Suprapubic skin (tissue), 4 donors: ENCODE measurements at regions not wholly inside any gene's neighbourhood (a gene's known extent, or its start where the extent isn't known, plus 50 kb on each side); places are given as distances from the start of the nearest gene placed in this dataset.

Source experiments
- DNase-seq, 2 donors: peaks; one replicate each; pipeline ENCODE4 v3.0.0-alpha.2; 2019; ENCODE audit warnings: low spot score in 2 of 2
- H3K27ac ChIP-seq: fragments of 200-600 bp; sonication (generic); one replicate; pipeline ENCODE4 v1.5.1; 2019
- H3K27me3 ChIP-seq: fragments of 200-600 bp; sonication (generic); one replicate; pipeline ENCODE4 v1.5.1; 2019
- H3K36me3 ChIP-seq: fragments of 200-600 bp; sonication (generic); one replicate; pipeline ENCODE4 v1.5.1; 2019
- H3K4me1 ChIP-seq: fragments of 200-600 bp; sonication (generic); one replicate; pipeline ENCODE4 v1.5.1; 2019
- H3K4me3 ChIP-seq: fragments of 200-600 bp; sonication (generic); one replicate; pipeline ENCODE4 v1.5.1; 2019; ENCODE audit warnings: mild to moderate bottlenecking
- H3K9me3 ChIP-seq: fragments of 200-600 bp; sonication (generic); one replicate; pipeline ENCODE4 v1.5.1; 2019
- EP300 ChIP-seq: sonication (generic); formaldehyde crosslinking; IDR thresholded peaks from one replicate; pipeline ENCODE4 v1.6.1; 2017; ENCODE audit warnings: antibody characterized with exemption
- POLR2A ChIP-seq, 2 donors: fragments of 450-650 bp; IDR thresholded peaks; one replicate each; pipeline ENCODE4 v1.6.1; 2017; ENCODE audit warnings: antibody characterized with exemption in 2 of 2, mild to moderate bottlenecking in 2 of 2, moderate library complexity in 2 of 2
- POLR2AphosphoS5 ChIP-seq, 3 donors: sonication (generic); formaldehyde crosslinking; IDR thresholded peaks; one replicate each; pipeline ENCODE4 v1.6.1; 2017; ENCODE audit warnings: antibody characterized with exemption in 3 of 3
- WGBS: methylation state at CpG from one replicate; pipeline ENCODE4 v1.1.5; 2018; 5-methylcytosine and 5-hydroxymethylcytosine counted together
- TF ChIP-seq, protein P1 (sequence below), 2 donors: fragments of 200-600 bp in 1 of 2; fragments of 450-650 bp in 1 of 2; sonication (generic) in 1 of 2; IDR thresholded peaks; one replicate each; pipeline ENCODE4 v1.5.1; 2016 to 2019; ENCODE audit warnings: antibody characterized with exemption in 2 of 2, mild to moderate bottlenecking in 1 of 2, moderate library complexity in 1 of 2

DNA sequence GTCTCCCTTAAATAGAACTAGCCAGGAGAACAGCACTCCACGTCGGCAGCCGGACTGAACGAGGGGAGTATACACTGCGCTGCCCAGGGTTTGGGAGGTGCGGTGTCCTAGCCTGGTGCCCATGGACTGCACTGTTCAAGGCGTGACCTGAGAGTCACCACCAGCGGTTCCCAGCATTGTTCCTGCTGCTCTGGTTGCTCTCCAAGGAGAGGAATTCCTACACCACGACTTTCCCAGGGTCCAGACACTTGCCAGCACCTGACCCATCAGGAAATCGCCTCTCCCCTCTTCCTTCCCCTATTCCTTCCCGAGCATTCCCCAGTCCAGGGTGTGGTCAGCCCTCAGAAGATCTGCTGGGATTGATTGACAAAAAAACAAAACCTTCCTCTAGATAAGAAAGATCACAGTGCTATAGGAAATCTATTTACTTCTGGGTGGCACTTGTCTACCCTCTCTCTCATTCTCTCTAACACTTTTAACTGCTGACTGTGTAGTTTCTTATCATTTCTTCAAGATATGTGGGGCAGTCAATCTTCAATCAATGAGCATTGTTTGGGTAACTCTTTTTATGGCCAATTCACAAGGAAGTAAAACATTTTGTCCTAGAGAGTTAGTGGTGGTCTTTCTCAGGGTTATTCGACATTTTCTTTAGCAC is 297.8 kb upstream of the ACTBL2 start:
- Histone ChIP-seq H3K4me1 (peaks cover 17% of the 10 kb centered on the region), H3K36me3 (no peaks in the 10 kb centered on the region), H3K9me3 (no peaks in the 10 kb centered on the region), H3K4me3 (no peak overlapping the region), H3K27ac (no peak overlapping the region), H3K27me3 (no peaks in the 10 kb centered on the region)
- 85% methylated on average over 12 of the region's 12 CpGs for WGBS
- DNase-seq, result no peak
- TF ChIP-seq POLR2A (IDR thresholded peaks at IDR 0.05) (no peak), POLR2AphosphoS5 (IDR thresholded peaks at IDR 0.05) (no peak), EP300 (no peak)
- TF ChIP-seq, protein P1, sequence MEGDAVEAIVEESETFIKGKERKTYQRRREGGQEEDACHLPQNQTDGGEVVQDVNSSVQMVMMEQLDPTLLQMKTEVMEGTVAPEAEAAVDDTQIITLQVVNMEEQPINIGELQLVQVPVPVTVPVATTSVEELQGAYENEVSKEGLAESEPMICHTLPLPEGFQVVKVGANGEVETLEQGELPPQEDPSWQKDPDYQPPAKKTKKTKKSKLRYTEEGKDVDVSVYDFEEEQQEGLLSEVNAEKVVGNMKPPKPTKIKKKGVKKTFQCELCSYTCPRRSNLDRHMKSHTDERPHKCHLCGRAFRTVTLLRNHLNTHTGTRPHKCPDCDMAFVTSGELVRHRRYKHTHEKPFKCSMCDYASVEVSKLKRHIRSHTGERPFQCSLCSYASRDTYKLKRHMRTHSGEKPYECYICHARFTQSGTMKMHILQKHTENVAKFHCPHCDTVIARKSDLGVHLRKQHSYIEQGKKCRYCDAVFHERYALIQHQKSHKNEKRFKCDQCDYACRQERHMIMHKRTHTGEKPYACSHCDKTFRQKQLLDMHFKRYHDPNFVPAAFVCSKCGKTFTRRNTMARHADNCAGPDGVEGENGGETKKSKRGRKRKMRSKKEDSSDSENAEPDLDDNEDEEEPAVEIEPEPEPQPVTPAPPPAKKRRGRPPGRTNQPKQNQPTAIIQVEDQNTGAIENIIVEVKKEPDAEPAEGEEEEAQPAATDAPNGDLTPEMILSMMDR (IDR thresholded peaks at IDR 0.05), result no peak

- Histone ChIP-seq H3K27ac (no peak overlapping the region), H3K36me3 (no peaks in the 10 kb centered on the region), H3K9me3 (no peaks in the 10 kb centered on the region), H3K4me1 (peaks cover 15% of the 10 kb centered on the region), H3K4me3 (no peak overlapping the region), H3K27me3 (no peaks in the 10 kb centered on the region)
- no peak for DNase-seq
- TF ChIP-seq POLR2AphosphoS5 (IDR thresholded peaks at IDR 0.05) (no peak), POLR2A (IDR thresholded peaks at IDR 0.05) (no peak)
- TF ChIP-seq, protein P1 (IDR thresholded peaks at IDR 0.05), result peak; percentile 33 to 51
- 29% methylated on average over 3 of the region's 3 CpGs for WGBS
Measured at GRCh38 chr5:57779383-57780223, 297.0 kb upstream of the ACTBL2 start.

GRCh38 chr5:57778501-57779091 is 296.0 kb upstream of the ACTBL2 start:
- H3K36me3 ChIP-seq, result no peaks in the 10 kb centered on the region
- no peaks in the 10 kb centered on the region for H3K27me3 ChIP-seq
- H3K9me3 ChIP-seq, result no peaks in the 10 kb centered on the region
- no peak for TF ChIP-seq EP300
- TF ChIP-seq POLR2A (IDR thresholded peaks at IDR 0.05), result no peak
- TF ChIP-seq, protein P1 (IDR thresholded peaks at IDR 0.05), result no peak
- no peak for TF ChIP-seq POLR2AphosphoS5 (IDR thresholded peaks at IDR 0.05)
- H3K4me3 ChIP-seq, result no peak overlapping the region
- DNase-seq, result no peak
- H3K4me1 ChIP-seq, result peaks cover 7% of the 10 kb centered on the region
- 90% methylated on average over 1 of the region's 1 CpG for whole genome bisulfite sequencing
- H3K27ac ChIP-seq, result no peak overlapping the region

DNA sequence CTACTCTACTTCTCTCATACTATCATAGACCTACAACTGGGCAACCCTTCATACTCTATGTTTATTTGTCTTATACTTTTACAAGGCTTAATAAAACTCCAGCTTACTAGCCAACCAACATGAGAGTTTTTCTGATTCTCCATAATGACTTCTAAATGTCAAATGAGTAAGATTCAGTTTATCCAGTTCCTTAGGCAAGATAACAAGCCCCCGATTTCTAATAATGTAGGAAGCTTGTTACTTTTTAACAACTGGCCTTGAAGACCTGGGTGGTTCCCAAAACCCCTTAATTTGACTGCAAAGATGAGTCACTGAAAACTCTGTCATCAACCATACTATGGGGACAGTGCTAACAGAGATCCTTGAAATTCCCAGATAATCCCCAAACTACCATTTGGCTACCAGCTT is 294.6 kb upstream of the ACTBL2 start:
- no peak for DNase-seq
- WGBS, result 90% methylated on average over 1 of the region's 1 CpG
- peaks cover 7% of the 10 kb centered on the region for H3K4me1 ChIP-seq
- H3K27me3 ChIP-seq, result no peaks in the 10 kb centered on the region
- H3K27ac ChIP-seq, result no peak overlapping the region
- TF ChIP-seq EP300 (no peak), POLR2AphosphoS5 (IDR thresholded peaks at IDR 0.05) (no peak), POLR2A (IDR thresholded peaks at IDR 0.05) (no peak)
- TF ChIP-seq, protein P1 (IDR thresholded peaks at IDR 0.05), result no peak
- no peaks in the 10 kb centered on the region for H3K9me3 ChIP-seq
- H3K4me3 ChIP-seq, result no peak overlapping the region
- H3K36me3 ChIP-seq, result no peaks in the 10 kb centered on the region

DNA sequence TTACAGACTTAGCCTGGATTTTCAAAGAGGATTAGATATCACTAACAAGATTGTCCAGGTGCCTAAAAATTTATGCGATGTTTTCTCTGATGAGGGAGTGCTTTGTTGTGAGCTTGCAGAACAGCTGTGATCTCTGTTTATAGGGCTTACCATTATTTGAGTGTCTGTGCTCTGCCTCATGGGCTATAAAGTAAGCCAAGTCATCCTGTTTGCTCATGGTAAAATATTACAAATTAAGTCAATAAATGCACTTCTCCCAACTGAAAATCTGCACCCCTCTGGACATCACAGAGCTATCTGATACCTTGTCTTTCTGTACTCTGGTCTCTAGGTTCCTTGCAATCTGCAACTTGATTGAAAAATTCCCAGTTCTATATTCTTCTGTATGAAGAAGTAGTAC is 293.4 kb upstream of the ACTBL2 start:
- Histone ChIP-seq H3K4me3 (no peak overlapping the region), H3K36me3 (no peaks in the 10 kb centered on the region), H3K9me3 (no peaks in the 10 kb centered on the region), H3K27ac (no peak overlapping the region), H3K4me1 (peaks cover 7% of the 10 kb centered on the region), H3K27me3 (no peaks in the 10 kb centered on the region)
- no peak for DNase-seq
- no peak for TF ChIP-seq POLR2AphosphoS5 (IDR thresholded peaks at IDR 0.05)
- whole genome bisulfite sequencing, result 61% methylated on average over 1 of the region's 1 CpG
